GM04504 (cell line): ENCODE measurements at regions not wholly inside any gene's neighbourhood (a gene's known extent, or its start where the extent isn't known, plus 50 kb on each side); places are given as distances from the start of the nearest gene placed in this dataset.
"Not testable (repeated sequence)": the region's sequence is repeated elsewhere in the genome, so short reads cannot be mapped to it uniquely, and the experiment has no call there.

Experiments
- DNase-seq: peaks from one replicate; pipeline ENCODE4 v3.0.0-alpha.2; 2012; ENCODE audit warnings: low read depth

DNA sequence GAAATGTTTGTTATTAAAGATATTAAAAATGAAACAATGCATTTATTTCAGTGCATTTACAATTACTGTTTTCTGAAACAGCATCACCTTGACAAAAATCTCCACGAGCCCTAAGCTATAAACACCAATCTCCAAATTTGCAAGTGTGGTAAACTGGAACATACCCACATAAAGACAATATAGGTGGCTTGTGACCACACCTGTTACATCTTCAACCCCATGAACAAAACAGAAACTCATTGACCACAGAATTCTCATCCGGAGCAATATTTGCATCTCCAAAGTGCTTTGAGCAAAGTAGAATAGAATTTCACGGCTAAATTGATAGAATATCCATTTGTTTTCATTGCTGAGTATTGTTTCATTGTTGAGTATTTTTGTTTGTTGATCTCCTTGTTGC, 375.2 kb upstream of the FLRT2 start:
- DNase-seq, result no peak

DNA sequence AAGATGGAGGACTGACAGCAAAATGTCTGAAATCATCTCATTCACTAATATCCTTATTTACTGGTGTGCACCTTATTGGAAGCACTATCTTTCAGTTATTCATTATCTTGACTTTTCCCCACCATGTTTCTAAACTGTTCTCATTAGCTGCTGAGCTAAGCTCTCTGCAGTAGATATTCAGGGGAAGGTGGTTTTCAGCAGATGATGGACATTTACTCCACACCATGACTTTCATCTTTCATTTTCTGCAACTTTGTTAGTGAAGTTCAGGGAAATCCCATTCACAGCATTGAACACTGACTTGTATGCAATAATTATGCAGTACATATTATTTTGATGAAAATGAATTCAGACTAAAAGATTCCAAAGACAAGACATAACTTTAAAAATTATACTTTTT, 373.6 kb upstream of the FLRT2 start:
- no peak for DNase-seq

DNA sequence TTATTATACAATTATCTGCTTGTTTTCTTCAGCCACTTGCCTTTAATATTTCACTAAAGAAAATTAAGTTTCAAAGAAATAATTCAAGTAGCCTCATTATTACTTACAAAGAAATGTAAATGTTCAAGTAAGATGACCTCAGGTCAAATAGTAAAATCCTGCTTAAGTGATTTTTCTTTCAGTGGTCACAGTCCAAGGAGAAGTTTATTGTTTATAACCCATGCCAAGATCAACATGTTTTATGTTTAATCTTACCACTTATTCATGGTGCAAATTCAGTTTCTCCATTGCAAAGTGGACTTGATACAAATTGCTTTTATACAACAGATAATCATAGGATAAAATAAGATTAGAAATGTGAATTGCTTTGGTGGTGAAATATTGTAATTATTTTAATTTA, 370.2 kb upstream of the FLRT2 start:
- DNase-seq, result no peak

DNA sequence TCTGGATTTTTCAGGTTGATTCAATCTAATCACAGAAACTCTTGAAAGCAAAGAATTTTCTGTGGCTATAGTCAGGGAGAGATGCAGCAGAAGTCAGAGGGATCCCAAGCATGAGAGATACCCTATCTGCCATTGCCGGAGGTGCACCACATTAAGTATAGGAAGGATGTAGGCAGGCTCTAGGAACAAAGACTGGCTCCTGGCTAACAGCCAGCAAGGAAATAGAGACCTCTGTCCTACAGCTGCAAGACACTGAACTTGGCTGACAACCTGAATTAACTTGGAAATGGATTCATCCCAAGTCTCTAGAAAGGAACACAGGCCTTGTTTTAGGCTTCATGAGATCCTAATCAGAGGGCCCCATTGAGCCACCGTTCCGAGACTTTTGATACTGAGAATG, 364.9 kb upstream of the FLRT2 start:
- no peak for DNase-seq

DNA sequence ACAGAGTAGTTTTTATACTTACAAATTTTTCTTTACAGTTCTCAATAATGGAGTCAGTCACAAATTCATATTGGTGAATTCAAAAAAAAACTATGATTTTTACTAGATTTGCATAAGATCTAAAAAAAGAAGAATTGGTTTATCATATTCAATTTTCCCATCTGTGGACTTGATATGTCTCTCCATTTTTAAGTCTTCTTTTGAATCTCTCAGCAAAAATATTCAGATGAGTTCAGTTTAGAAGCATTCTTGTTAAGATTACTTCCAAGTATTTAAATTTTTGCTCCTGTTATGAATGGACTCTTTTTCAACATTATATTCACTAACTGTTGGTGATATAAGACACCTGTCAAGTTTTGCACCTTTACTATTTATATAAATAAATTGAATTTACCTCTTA, 360.6 kb upstream of the FLRT2 start:
- no peak for DNase-seq

DNA sequence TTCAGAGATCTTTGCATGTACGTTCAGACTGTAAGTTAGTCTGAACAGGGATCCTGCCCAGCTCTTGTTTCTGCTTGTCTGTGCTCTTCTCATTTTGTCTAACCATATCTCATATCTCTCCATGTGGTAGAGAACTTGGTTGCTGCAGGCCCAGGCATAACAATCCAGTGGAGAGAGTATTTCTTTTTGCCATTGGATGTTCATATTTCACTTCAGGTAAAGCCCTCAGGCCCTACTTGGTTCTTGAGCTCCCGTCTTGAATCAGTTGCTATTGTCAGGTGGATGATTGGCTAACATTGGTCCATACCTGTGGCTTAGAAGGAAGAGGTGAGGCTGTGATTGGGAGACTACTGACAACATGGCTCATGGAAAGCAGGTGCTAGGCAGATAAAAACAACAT, 357.7 kb upstream of the FLRT2 start:
- DNase-seq, result no peak

DNA sequence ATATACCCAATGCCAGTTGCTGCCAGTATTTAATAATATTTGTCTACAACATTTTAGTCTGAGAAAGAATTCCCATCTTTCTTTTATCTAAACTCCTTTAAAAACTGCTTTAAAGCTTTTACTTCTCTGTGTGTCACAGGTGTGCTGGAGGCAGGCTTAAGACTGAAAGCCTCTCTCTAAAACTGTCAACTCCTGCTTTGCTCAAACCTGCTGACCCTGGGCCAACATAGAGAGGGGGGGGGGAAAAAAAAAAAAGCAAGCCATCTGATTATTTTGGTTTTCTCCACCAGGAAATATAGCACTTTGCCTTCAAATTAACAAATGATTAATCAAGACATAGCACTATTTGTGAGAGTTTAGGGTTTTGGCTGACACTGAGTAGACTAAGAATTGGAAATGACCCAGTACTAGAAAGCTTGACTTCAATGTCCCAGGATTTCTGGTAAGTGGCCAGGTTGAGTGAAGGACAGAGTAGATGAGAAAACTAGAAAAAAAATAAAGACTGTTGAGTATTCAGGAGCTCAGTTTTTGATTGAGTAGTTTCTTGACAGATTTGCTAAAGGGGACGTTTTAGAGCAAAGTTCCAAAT, 357.0 kb upstream of the FLRT2 start:
- DNase-seq, result no peak

DNA sequence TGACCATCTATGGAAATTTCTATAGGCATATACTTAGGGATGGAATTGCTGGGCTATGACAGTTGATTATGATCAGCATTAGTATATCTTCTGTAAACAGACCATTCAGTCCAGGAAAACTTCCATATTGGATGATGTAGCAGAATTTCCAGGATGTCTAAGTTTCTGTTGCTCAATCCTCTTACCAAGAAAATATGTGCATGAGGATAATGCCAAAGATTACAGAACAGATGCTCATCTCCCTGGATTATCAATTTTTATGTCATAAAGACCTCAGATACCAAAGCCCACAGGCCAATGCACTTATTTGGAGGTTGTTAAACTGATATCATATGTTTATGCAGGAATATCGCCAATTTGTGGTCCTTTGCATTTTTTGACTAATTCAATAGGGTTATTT, 354.4 kb upstream of the FLRT2 start:
- DNase-seq, result no peak

DNA sequence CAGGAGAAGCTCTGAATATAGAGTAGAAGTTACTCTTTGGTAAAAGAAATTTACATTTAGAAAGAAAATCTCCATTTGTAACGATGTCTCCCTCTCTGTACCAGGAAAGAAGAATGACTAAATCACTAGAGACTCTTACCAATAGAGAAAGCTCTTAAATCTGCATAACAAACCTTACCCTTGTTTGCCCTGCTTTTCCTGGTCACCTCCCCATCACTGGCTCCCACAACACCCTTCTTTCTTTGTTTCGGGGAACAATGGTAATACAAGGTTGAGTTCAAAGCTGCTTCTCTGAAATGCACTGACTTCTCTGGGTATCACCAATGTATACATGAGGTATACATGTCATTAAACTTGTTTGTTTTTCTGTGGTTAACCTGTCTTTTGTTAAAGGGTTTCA, 351.1 kb upstream of the FLRT2 start:
- no peak for DNase-seq

DNA sequence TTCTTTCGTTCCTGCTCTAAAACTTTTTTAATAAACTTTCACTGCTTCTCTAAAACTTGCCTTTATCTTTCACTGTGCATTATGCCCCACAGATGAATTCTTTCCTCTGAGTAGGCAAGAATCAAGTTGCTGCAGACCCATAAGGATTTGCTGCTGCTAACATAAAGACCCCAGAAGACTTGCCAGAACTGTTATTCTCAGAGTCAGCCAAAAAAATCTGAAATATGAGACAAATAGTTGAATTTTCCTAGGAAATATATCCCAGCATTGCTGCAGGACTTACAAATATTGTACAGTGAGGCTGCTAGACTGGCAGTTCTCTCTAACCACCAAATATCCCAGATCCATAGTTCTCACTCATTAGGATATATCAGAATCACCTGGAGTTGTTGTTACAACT, 349.1 kb upstream of the FLRT2 start:
- DNase-seq, result no peak

DNA sequence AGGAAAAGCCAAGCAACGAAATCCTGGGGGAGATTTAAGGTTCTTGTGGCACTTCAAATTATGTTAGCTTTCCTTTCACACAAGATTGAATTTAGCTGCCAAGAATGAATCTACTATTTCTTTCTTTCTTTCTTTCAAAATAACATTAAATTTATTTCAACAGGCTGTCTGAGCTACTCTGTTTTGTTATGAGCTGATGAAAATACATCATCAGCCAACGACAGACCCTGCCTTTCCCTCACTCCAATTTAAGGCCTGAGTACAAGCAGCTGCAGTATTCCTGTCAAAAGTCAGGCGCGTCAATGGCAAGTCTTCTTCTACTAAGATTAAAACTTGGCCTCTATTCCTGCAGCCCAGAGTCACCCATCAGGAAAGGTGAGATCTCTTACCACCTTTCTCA, 347.7 kb upstream of the FLRT2 start:
- DNase-seq, result no peak

DNA sequence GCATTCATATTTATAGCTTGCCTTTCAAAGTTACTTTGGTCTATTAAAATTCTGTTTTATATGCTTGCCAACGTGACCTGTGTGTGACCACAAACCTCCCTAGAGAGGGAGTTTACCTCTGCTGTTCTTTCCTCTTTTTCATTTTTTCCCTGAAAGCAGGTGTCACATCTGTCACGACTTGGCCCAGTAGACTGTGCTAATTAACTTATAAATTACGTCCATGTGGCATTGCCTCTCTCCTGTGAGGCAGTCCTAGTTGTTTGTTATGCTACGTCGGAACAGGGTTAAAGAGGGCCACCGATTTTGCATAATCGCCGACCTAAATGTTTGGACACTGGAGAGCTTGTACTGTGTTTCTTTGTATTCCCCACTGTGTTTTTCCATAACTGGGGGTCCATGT, 343.9 kb upstream of the FLRT2 start:
- no peak for DNase-seq

DNA sequence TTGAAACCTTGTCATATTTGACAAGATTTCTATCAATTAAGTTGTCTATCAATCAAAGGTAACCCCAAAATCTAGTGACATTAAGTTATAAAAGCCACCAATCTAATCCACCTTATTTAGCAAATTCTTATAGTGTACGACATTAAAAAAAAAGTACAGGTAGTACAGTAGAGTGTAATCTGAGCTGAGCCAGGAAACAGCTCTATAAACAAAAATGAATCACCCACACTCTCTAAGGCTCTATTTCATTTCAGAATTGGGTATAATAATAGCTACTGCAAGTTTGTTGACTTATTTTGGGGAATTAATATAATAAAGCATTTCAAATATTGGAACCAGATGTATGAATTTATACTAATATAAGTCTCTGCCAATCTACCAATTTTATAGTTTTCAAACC, 342.4 kb upstream of the FLRT2 start:
- no peak for DNase-seq

DNA sequence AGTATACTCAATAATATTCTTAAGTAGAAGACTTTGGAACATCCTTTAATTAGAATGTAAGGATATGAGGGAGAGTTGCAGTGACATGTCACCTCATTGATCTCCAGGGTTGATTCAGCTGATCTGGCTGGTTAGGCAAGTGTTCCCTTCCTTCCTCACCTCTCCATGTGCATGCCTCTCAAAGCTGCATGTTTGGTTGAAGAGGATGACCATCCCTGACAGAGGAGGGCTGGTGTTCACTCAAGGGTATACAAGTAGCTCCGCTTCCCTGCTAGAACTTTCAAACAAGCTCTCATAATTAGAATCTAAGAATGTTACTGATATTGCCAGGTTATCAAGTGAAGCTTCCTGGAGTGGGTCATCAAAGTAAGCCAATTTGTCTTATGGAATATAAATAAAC, 341.1 kb upstream of the FLRT2 start:
- DNase-seq, result no peak

DNA sequence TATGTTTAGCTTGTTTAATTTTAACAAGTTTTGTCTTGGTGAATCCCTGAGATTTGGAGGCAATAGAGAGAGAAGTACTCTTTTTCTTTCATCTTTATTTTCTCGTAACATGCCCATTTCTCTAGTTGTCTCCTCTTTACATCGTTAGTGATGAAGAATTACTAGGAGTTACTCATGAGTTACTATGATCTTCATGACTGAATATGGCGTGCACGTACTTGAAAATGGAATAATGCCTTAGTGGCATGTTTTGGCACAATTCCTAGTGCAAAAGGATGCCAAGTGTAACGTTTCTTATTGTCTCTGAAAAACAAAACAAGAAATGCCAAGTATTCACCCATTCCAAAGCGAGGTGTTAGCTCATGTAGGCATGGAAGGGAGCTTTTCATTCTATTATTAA, 340.7 kb upstream of the FLRT2 start:
- DNase-seq, result not testable (repeated sequence)

DNA sequence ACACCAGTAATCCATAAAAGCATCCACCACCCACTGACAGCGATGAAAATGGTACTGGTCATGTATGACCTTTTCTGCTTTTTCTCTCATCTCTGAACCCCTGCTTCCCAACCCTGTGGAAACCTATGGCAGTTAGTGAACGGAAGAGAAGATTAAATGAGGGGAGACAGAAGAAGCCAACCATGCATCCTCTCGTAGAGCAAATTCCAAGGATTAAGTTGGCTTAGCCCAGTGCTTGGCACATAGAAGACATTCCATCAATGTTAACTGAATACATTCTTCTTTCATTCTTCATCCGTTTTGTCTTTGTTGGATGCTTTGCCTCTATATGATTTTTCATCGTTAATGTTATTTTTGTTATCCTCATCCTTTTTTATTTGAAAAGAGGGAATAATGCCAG, 339.7 kb upstream of the FLRT2 start:
- DNase-seq, result no peak

DNA sequence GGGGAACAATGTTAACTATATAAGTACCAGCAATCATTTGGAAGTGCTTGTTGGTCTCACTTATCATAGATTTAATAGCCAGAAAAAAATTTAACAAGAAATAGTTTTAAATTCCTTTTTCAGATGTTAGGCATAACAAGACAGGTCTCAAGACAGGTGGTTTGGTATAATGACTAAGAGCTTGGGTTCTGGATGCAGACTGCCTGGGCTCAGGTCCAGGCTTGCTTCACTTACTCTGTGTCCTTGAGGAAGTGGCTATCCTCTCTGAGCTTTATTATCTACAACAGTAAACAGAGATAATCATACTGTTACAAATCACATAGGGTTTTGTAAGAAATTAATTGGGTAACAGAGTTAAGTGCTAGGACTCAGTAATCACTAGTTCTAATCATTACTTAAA, 338.0 kb upstream of the FLRT2 start:
- DNase-seq, result no peak

DNA sequence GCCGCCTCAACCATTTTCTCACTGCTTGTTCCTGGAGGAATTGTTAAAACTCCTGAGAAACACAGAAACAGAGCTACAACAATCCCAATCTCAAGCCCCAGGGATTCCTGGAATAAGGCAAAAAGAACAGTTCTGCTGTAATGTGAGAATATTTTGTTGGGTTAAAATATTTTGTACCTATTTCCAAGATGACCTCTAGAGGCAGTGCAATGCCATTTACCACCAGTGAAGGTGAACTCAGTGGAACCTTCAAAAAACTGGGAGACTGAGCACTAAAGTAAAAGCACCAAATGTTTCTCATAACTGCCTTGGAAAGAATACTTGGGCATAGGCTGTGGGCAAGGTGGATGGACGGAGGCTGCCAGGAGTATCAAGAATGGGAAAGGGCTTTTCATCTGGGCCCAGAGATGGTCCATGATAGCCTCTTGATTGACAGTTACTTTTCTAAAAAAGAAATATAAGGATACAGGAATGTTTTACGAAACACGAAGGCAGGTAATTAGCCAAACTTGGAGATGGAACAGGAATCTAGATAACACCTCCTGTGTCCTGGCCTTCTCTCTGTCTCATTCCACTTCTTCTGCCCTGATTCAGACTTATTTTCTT, 334.0 kb upstream of the FLRT2 start:
- no peak for DNase-seq

DNA sequence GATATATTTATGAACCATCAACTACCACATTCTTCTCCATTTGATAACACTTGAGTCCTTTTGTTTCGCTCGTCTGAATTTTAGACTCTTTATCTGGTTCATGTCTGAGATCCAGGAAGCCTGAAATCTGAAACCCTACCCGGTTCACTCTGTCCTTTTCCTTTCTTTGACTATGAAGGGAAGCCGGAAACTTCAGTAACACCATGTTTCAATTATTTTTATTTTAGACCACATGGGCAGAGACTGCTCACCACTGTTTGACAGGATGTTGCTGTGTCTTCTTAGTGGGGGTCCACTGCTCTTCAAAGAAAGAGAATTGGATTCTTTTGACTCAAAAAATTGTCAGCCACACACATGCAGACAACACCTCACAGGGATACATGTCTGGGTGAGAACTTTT, 331.9 kb upstream of the FLRT2 start:
- no peak for DNase-seq

DNA sequence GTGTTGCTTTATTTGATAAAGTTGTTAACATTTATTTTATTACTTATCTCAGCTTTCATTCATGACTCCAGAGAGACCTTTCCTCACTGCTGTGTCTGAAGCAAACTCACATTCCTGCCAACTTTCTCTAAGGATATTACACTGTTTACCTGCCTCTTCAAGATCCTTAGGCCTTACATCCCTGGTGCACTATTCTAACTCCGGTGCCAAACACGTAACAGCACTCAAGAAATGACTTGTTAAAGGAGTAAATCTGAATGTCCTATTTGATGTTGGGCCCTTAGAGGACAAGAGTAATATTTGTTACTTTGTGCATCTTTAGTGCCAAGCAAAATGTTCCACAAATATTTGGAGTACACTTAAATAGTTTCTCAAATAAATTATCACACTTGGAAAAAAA, 324.1 kb upstream of the FLRT2 start:
- DNase-seq, result no peak

DNA sequence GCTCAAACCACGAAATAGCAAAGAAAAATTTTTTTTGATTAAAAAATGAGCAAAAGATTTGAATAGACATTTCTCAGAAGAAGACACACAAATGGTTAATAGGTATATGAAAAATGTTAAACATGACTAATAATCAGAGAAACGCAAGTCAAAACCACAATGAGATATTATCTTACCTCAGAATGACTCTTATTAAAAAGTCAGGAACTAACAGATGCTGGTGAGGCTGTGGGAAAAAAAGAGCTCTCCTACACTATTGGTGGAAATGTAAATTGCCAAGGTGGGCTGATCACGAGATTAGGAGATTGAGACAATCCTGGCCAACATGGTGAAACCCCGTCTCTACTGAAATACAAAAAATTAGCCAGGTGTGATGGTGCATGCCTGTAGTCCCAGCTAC, 315.5 kb upstream of the FLRT2 start:
- no peak for DNase-seq

DNA sequence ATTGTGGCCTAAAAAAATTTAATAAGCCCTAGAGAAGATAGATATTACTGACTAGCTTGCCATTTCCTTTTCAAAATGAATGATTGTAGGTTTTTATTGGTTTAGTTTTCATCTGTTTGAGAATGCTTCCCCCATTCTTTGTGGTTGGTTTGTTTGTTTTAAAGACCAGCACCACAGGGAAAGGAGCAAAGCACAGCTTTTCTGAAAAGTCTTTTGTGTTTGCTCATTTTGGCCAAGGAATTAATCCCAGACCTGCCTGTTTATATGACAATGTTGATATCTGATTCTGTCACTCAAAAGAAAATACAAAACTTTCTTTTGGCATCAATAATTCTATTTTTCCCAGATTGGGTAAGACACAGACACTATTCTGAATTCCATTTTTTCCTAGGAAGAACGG, 312.5 kb upstream of the FLRT2 start:
- no peak for DNase-seq

DNA sequence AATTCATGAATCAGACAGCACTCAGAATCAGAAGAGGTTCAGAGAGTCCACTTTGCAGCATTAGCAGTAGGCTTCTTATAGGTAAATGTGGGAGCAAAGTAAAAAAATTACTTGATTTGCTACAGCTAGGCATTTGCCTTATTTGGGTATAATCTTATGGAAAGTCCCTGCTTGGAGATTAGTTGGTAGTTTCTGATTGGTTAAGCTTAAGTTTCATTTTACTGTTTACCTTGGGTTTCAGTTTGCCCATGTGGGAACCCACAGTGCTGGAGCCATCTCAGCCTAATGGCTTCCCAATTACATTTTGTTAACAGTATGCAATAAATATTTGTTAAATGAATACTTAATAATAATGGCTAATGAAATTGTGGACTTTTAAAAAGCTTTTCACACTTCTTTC, 311.0 kb upstream of the FLRT2 start:
- DNase-seq, result no peak

DNA sequence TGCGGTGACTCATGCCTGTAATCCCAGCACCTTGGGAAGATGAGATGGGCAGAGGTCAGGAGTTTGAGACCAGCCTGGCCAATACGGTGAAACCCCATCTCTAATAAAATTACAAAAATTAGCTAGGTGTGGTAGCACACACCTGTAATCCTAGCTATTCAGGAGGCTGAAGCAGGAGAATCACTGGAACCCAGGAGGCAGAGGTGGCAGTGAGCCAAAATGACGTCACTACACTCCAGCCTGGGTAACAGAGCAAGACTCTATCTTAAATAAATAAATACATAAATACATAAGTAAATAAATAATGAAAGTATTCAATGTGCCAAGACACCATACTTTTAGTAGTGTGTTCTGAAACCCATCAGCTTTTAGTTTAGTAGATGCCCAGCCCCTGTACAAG, 308.1 kb upstream of the FLRT2 start:
- no peak for DNase-seq

DNA sequence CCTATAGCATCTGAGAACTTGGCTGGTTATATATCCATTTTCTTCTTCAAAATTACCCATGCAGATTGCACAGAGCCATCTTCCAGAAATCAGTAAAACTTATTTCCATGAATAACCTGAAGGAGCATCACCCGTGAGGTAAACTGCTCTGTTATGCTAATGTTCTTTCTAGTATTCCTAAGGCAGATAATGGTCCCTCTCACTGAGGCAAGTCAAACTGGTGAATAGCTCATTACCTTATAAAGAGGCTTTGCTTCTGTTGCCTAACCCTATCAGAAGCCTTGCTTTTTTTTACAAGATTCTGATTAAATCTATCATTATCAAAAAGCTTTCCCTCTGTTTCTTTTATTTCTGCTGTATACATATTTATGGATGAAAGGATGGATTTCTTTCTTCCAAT, 307.6 kb upstream of the FLRT2 start:
- no peak for DNase-seq
